HepG2 (cell line): ENCODE measurements at regions not wholly inside any gene's neighbourhood (a gene's known extent, or its start where the extent isn't known, plus 50 kb on each side); places are given as distances from the start of the nearest gene placed in this dataset.

Experiments
- CBX2 ChIP-seq, 2 experiments: fragments of 200-600 bp in 1 of 2; sonication (generic); formaldehyde crosslinking in 1 of 2; IDR thresholded peaks; 2 replicates each; pipeline versions ENCODE4 v1.7.0 to v1.8.1; 2018 to 2022; ENCODE audit warnings: low read depth in 2 of 2, low read length in 1 of 2, mild to moderate bottlenecking in 1 of 2, missing genetic modification reagents in 1 of 2
- GPN1 ChIP-seq: sonication (generic); formaldehyde crosslinking; IDR thresholded peaks from 2 replicates; pipeline ENCODE4 v1.5.1; 2020; ENCODE audit warnings: missing genetic modification reagents, borderline replicate concordance
- ZNF432 ChIP-seq: sonication (generic); formaldehyde crosslinking; IDR thresholded peaks from 2 replicates; pipeline ENCODE4 v1.5.0; 2020; ENCODE audit warnings: missing genetic modification reagents, mild to moderate bottlenecking, borderline replicate concordance
- TF ChIP-seq, protein P1 (sequence below): sonication (generic); formaldehyde crosslinking; IDR thresholded peaks from 2 replicates; pipeline ENCODE4 v1.9.0; 2021; ENCODE audit warnings: mild to moderate bottlenecking, missing genetic modification reagents
- TF ChIP-seq, protein P2 (sequence below): sonication (generic); formaldehyde crosslinking; IDR thresholded peaks from 2 replicates; pipeline ENCODE4 v1.5.1; 2020; ENCODE audit warnings: mild to moderate bottlenecking, moderate library complexity, missing genetic modification reagents

DNA sequence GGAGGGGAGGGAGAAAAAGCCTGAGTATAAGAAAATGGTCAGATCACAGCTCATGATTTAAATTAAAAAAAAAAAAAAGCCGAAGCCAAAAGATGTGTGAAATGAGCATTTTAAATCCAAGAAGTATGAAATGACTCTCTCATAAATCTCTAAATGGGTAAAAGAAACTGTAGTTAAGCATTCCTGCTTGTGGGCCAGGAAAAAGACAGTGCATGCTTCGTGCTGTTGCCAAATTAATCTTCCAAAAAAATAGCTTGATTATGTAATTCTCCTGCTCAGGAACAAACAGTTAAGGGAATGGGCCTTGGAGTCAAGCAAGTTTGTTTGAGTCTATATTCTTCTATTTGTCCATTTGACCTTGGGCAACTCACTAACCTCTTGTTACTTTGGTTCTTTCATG lies 325.4 kb upstream of the SEL1L start (continued):
- TF ChIP-seq, protein P1, sequence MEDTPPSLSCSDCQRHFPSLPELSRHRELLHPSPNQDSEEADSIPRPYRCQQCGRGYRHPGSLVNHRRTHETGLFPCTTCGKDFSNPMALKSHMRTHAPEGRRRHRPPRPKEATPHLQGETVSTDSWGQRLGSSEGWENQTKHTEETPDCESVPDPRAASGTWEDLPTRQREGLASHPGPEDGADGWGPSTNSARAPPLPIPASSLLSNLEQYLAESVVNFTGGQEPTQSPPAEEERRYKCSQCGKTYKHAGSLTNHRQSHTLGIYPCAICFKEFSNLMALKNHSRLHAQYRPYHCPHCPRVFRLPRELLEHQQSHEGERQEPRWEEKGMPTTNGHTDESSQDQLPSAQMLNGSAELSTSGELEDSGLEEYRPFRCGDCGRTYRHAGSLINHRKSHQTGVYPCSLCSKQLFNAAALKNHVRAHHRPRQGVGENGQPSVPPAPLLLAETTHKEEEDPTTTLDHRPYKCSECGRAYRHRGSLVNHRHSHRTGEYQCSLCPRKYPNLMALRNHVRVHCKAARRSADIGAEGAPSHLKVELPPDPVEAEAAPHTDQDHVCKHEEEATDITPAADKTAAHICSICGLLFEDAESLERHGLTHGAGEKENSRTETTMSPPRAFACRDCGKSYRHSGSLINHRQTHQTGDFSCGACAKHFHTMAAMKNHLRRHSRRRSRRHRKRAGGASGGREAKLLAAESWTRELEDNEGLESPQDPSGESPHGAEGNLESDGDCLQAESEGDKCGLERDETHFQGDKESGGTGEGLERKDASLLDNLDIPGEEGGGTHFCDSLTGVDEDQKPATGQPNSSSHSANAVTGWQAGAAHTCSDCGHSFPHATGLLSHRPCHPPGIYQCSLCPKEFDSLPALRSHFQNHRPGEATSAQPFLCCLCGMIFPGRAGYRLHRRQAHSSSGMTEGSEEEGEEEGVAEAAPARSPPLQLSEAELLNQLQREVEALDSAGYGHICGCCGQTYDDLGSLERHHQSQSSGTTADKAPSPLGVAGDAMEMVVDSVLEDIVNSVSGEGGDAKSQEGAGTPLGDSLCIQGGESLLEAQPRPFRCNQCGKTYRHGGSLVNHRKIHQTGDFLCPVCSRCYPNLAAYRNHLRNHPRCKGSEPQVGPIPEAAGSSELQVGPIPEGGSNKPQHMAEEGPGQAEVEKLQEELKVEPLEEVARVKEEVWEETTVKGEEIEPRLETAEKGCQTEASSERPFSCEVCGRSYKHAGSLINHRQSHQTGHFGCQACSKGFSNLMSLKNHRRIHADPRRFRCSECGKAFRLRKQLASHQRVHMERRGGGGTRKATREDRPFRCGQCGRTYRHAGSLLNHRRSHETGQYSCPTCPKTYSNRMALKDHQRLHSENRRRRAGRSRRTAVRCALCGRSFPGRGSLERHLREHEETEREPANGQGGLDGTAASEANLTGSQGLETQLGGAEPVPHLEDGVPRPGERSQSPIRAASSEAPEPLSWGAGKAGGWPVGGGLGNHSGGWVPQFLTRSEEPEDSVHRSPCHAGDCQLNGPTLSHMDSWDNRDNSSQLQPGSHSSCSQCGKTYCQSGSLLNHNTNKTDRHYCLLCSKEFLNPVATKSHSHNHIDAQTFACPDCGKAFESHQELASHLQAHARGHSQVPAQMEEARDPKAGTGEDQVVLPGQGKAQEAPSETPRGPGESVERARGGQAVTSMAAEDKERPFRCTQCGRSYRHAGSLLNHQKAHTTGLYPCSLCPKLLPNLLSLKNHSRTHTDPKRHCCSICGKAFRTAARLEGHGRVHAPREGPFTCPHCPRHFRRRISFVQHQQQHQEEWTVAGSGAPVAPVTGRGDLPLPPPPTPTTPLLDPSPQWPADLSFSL (CRISPR knock-in tag): no peak
- TF ChIP-seq, protein P2, sequence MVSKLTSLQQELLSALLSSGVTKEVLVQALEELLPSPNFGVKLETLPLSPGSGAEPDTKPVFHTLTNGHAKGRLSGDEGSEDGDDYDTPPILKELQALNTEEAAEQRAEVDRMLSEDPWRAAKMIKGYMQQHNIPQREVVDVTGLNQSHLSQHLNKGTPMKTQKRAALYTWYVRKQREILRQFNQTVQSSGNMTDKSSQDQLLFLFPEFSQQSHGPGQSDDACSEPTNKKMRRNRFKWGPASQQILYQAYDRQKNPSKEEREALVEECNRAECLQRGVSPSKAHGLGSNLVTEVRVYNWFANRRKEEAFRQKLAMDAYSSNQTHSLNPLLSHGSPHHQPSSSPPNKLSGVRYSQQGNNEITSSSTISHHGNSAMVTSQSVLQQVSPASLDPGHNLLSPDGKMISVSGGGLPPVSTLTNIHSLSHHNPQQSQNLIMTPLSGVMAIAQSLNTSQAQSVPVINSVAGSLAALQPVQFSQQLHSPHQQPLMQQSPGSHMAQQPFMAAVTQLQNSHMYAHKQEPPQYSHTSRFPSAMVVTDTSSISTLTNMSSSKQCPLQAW (CRISPR knock-in tag): no peak
- TF ChIP-seq ZNF432 (no peak), CBX2 (IDR thresholded peaks at IDR 0.05; ENCODE audit: low read depth, low read length) (no peak), CBX2 (CRISPR knock-in tag; IDR thresholded peaks at IDR 0.05; ENCODE audit: low read depth) (no peak), GPN1 (CRISPR knock-in tag) (no peak)
